SW480 (cell line): ENCODE measurements at regions not wholly inside any gene's neighbourhood (a gene's known extent, or its start where the extent isn't known, plus 50 kb on each side); places are given as distances from the start of the nearest gene placed in this dataset.

Experiments used
- DNase-seq: peaks from one replicate; pipeline ENCODE4 v3.0.0-alpha.2; 2016; ENCODE audit warnings: low spot score

- no peak for DNase-seq
These were observed 545.9 kb upstream of the JARID2 start for GRCh38 chr6:14699803-14700601.

- no peak for DNase-seq
These were observed 543.9 kb upstream of the JARID2 start for GRCh38 chr6:14701946-14702345.

- DNase-seq: no peak
These were observed 543.2 kb upstream of the JARID2 start for GRCh38 chr6:14702678-14703077.

GRCh38 chr6:14703586-14703985 is 542.3 kb upstream of the JARID2 start:
- DNase-seq: no peak

- no peak for DNase-seq
These were observed 541.2 kb upstream of the JARID2 start for GRCh38 chr6:14704383-14705271.

GRCh38 chr6:14705841-14706377 is 540.0 kb upstream of the JARID2 start:
- no peak for DNase-seq

- peak; percentile 14 for DNase-seq
These were observed 539.4 kb upstream of the JARID2 start for GRCh38 chr6:14706378-14706929.

GRCh38 chr6:14707276-14707675 is 538.6 kb upstream of the JARID2 start:
- DNase-seq: no peak

- DNase-seq: no peak
These were observed 537.9 kb upstream of the JARID2 start for GRCh38 chr6:14707971-14708465.

GRCh38 chr6:14709066-14709670 is 536.7 kb upstream of the JARID2 start:
- DNase-seq: no peak

- no peak for DNase-seq
These were observed 536.0 kb upstream of the JARID2 start for GRCh38 chr6:14709900-14710299.

GRCh38 chr6:14710421-14710820 is 535.4 kb upstream of the JARID2 start:
- DNase-seq: no peak

- DNase-seq: peak; percentile 37
These were observed 534.7 kb upstream of the JARID2 start for GRCh38 chr6:14711056-14711703.

GRCh38 chr6:14711704-14712379 is 534.0 kb upstream of the JARID2 start:
- DNase-seq: no peak

- DNase-seq: no peak
These were observed 532.6 kb upstream of the JARID2 start for GRCh38 chr6:14713008-14713960.

- no peak for DNase-seq
These were observed 531.8 kb upstream of the JARID2 start for GRCh38 chr6:14713966-14714631.

GRCh38 chr6:14715076-14715475 is 530.8 kb upstream of the JARID2 start:
- DNase-seq: no peak

- DNase-seq: no peak
These were observed 529.2 kb upstream of the JARID2 start for GRCh38 chr6:14716499-14717146.

GRCh38 chr6:14717307-14717706 is 528.6 kb upstream of the JARID2 start:
- DNase-seq: no peak
